Germinal center (tissue), 1 donor: ENCODE measurements at regions not wholly inside any gene's neighbourhood (a gene's known extent, or its start where the extent isn't known, plus 50 kb on each side); places are given as distances from the start of the nearest gene placed in this dataset.

ENCODE experiments used
- DNase-seq: peaks from one replicate; pipeline ENCODE4 v3.0.0; 2012; ENCODE audit warnings: mixed read lengths, low spot score

GRCh38 chr15:47949815-47950214 lies 171.0 kb upstream of the SLC24A5 start:
- DNase-seq: no peak

GRCh38 chr15:47950447-47950846 lies 170.3 kb upstream of the SLC24A5 start:
- no peak for DNase-seq

GRCh38 chr15:47951781-47952180 lies 169.0 kb upstream of the SLC24A5 start:
- DNase-seq: no peak

GRCh38 chr15:47954196-47954595 lies 166.6 kb upstream of the SLC24A5 start:
- no peak for DNase-seq

- no peak for DNase-seq
Measured at GRCh38 chr15:47955021-47955420, 165.8 kb upstream of the SLC24A5 start.

- DNase-seq: no peak
Measured at GRCh38 chr15:47959617-47960413, 161.0 kb upstream of the SLC24A5 start.

- DNase-seq: peak; percentile 3
Measured at GRCh38 chr15:47961401-47962090, 159.2 kb upstream of the SLC24A5 start.

GRCh38 chr15:47963265-47963664 lies 157.5 kb upstream of the SLC24A5 start:
- no peak for DNase-seq

- DNase-seq: no peak
Measured at GRCh38 chr15:47964229-47964628, 156.6 kb upstream of the SLC24A5 start.

GRCh38 chr15:47965297-47965696 lies 155.5 kb upstream of the SLC24A5 start:
- no peak for DNase-seq

- no peak for DNase-seq
Measured at GRCh38 chr15:47968593-47968992, 152.2 kb upstream of the SLC24A5 start.

- no peak for DNase-seq
Measured at GRCh38 chr15:47971637-47972036, 149.2 kb upstream of the SLC24A5 start.

- DNase-seq: no peak
Measured at GRCh38 chr15:47972738-47973137, 148.1 kb upstream of the SLC24A5 start.

GRCh38 chr15:47974724-47975123 lies 146.1 kb upstream of the SLC24A5 start:
- no peak for DNase-seq

- no peak for DNase-seq
Measured at GRCh38 chr15:47975427-47975826, 145.4 kb upstream of the SLC24A5 start.

- no peak for DNase-seq
Measured at GRCh38 chr15:47983533-47983932, 137.3 kb upstream of the SLC24A5 start.

GRCh38 chr15:47985568-47985967 lies 135.2 kb upstream of the SLC24A5 start:
- no peak for DNase-seq

- no peak for DNase-seq
Measured at GRCh38 chr15:47987461-47987860, 133.3 kb upstream of the SLC24A5 start.

- DNase-seq: peak; percentile 28
Measured at GRCh38 chr15:47987908-47988532, 132.8 kb upstream of the SLC24A5 start.

- DNase-seq: no peak
Measured at GRCh38 chr15:47988564-47988963, 132.2 kb upstream of the SLC24A5 start.

GRCh38 chr15:47990821-47991220 lies 130.0 kb upstream of the SLC24A5 start:
- DNase-seq: no peak

- DNase-seq: no peak
Measured at GRCh38 chr15:47991357-47991756, 129.4 kb upstream of the SLC24A5 start.

- DNase-seq: no peak
Measured at GRCh38 chr15:47993051-47993450, 127.7 kb upstream of the SLC24A5 start.
